Liver (tissue), 8 donors: ENCODE measurements at regions not wholly inside any gene's neighbourhood (a gene's known extent, or its start where the extent isn't known, plus 50 kb on each side); places are given as distances from the start of the nearest gene placed in this dataset.

Source experiments
- DNase-seq: peaks from one replicate; pipeline ENCODE4 v3.0.0-alpha.2; 2017; ENCODE audit warnings: low spot score
- H3K27ac ChIP-seq, 2 donors: one replicate each; pipeline ENCODE4 v1.7.0; 2013; ENCODE audit warnings: inconsistent platforms in 2 of 2, low read length in 2 of 2, control low read depth in 1 of 2, low read depth in 1 of 2, mild to moderate bottlenecking in 1 of 2
- H3K27me3 ChIP-seq, 4 donors: one replicate each; pipeline versions ENCODE4 v1.6.1 to v1.7.0; 2013; ENCODE audit warnings: low read length in 3 of 4, inconsistent platforms in 1 of 4, mild to moderate bottlenecking in 1 of 4, moderate library complexity in 1 of 4; ENCODE audit not compliant: control insufficient read depth in 4 of 4, insufficient read depth in 4 of 4
- H3K36me3 ChIP-seq, 4 donors: one replicate each; pipeline versions ENCODE4 v1.6.1 to v1.7.0; 2013; ENCODE audit warnings: low read length in 3 of 4, mild to moderate bottlenecking in 3 of 4, low read depth in 1 of 4, moderate library complexity in 1 of 4; ENCODE audit not compliant: control insufficient read depth in 4 of 4, insufficient read depth in 3 of 4
- H3K4me1 ChIP-seq, 4 donors: one replicate each; pipeline versions ENCODE4 v1.6.1 to v1.7.0; 2013; ENCODE audit warnings: low read length in 3 of 4, mild to moderate bottlenecking in 3 of 4, moderate library complexity in 1 of 4; ENCODE audit not compliant: control insufficient read depth in 4 of 4, insufficient read depth in 4 of 4
- H3K4me3 ChIP-seq, 3 donors: one replicate each; pipeline versions ENCODE4 v1.6.1 to v1.7.0; 2013; ENCODE audit warnings: low read length in 3 of 3, control low read depth in 1 of 3, low read depth in 1 of 3, mild to moderate bottlenecking in 1 of 3
- H3K9ac ChIP-seq, 2 donors: one replicate each; pipeline ENCODE4 v1.7.0; 2013; ENCODE audit warnings: low read length in 2 of 2, mild to moderate bottlenecking in 2 of 2, moderate library complexity in 2 of 2, control low read depth in 1 of 2, low read depth in 1 of 2
- H3K9me3 ChIP-seq, 4 donors: one replicate each; pipeline versions ENCODE4 v1.6.1 to v1.7.0; 2013; ENCODE audit warnings: low read length in 3 of 4; ENCODE audit not compliant: control insufficient read depth in 4 of 4
- ATF3 ChIP-seq: IDR thresholded peaks from 2 replicates; pipeline ENCODE4 v1.6.1; 2016; ENCODE audit warnings: antibody characterized with exemption
- CTCF ChIP-seq: fragments of 150-350 bp; IDR thresholded peaks from 2 replicates; pipeline ENCODE4 v1.5.1; 2017; ENCODE audit warnings: improper control_type of control experiment, low read depth, low read length; ENCODE audit not compliant: missing input control
- EGR1 ChIP-seq, 2 donors: IDR thresholded peaks; 2 replicates each; pipeline ENCODE4 v1.6.1; 2016 to 2018; ENCODE audit warnings: antibody characterized with exemption in 2 of 2, low read depth in 2 of 2
- FOXA1 ChIP-seq: IDR thresholded peaks from 2 replicates; pipeline ENCODE4 v1.6.1; 2016; ENCODE audit warnings: antibody characterized with exemption
- FOXA2 ChIP-seq: IDR thresholded peaks from 2 replicates; pipeline ENCODE4 v1.6.1; 2016; ENCODE audit warnings: antibody characterized with exemption
- GABPA ChIP-seq, 2 donors: IDR thresholded peaks in 1 of 2; conservative IDR thresholded peaks in 1 of 2; 2 replicates each; pipeline ENCODE4 v1.6.1; 2016; ENCODE audit warnings: antibody characterized with exemption in 2 of 2, mild to moderate bottlenecking in 1 of 2, moderate library complexity in 1 of 2
- HNF4A ChIP-seq, 2 donors: conservative IDR thresholded peaks; 2 replicates each; pipeline ENCODE4 v1.6.1; 2016; ENCODE audit warnings: antibody characterized with exemption in 2 of 2, mild to moderate bottlenecking in 2 of 2
- HNF4G ChIP-seq: IDR thresholded peaks from 2 replicates; pipeline ENCODE4 v1.6.1; 2016; ENCODE audit warnings: antibody characterized with exemption
- JUND ChIP-seq, 2 donors: IDR thresholded peaks; 2 replicates each; pipeline ENCODE4 v1.6.1; 2016; ENCODE audit warnings: antibody characterized with exemption in 2 of 2
- NR2F2 ChIP-seq: IDR thresholded peaks from 2 replicates; pipeline ENCODE4 v1.6.1; 2016; ENCODE audit warnings: antibody characterized with exemption
- RAD21 ChIP-seq, 2 donors: IDR thresholded peaks; 2 replicates each; pipeline ENCODE4 v1.6.1; 2016; ENCODE audit warnings: antibody characterized with exemption in 2 of 2, mild to moderate bottlenecking in 2 of 2
- SP1 ChIP-seq: IDR thresholded peaks from 2 replicates; pipeline ENCODE4 v1.6.1; 2018; ENCODE audit warnings: antibody characterized with exemption, mild to moderate bottlenecking
- YY1 ChIP-seq: IDR thresholded peaks from 2 replicates; pipeline ENCODE4 v1.6.1; 2016; ENCODE audit warnings: antibody characterized with exemption, mild to moderate bottlenecking
- ZBTB33 ChIP-seq: IDR thresholded peaks from 2 replicates; pipeline ENCODE4 v1.6.1; 2016; ENCODE audit warnings: antibody characterized with exemption
- WGBS: extraction: QIAGEN DNeasy Blood & Tissue Kit; methylation state at CpG from one replicate; pipeline ENCODE4 v1.1.7; 2013; 5-methylcytosine and 5-hydroxymethylcytosine counted together
- donor health status: healthy.
- donor health status: healthy.
- donor health status: healthy.
- donor health status: healthy.
- donor health status: healthy.

- 97% methylated on average over 3 of the region's 3 CpGs for WGBS
- TF ChIP-seq FOXA2 (no peak), YY1 (no peak), ZBTB33 (no peak), HNF4A (conservative IDR thresholded peaks at IDR 0.05) (no peak)
- Histone ChIP-seq H3K36me3 (no peaks in the 10 kb centered on the region), H3K4me1 (no peaks in the 10 kb centered on the region), H3K4me3 (no peak overlapping the region), H3K9ac (no peak overlapping the region), H3K9me3 (no peaks in the 10 kb centered on the region), H3K27ac (no peak overlapping the region), H3K27me3 (no peaks in the 10 kb centered on the region)
- DNase-seq = no peak
Measured at GRCh38 chr13:40170982-40171381, 495.5 kb downstream of the FOXO1 start.

GRCh38 chr13:40171566-40171965 is 494.9 kb downstream of the FOXO1 start:
- Histone ChIP-seq H3K9ac (no peak overlapping the region), H3K4me3 (no peak overlapping the region), H3K4me1 (no peaks in the 10 kb centered on the region), H3K27me3 (no peaks in the 10 kb centered on the region), H3K9me3 (peaks cover 0 to 3% (median 0%) of the 10 kb centered on the region in 4 donors), H3K27ac (no peak overlapping the region), H3K36me3 (no peaks in the 10 kb centered on the region)
- WGBS = 98% methylated on average over 2 of the region's 2 CpGs
- TF ChIP-seq FOXA2 (no peak), ZBTB33 (no peak), FOXA1 (no peak), EGR1 (IDR thresholded peaks at IDR 0.05; ENCODE audit: low read depth in 2 of 2) (no peak), NR2F2 (no peak), RAD21 (IDR thresholded peaks at IDR 0.05) (no peak), JUND (IDR thresholded peaks at IDR 0.05) (no peak), HNF4G (no peak), SP1 (no peak), GABPA (IDR thresholded peaks at IDR 0.05 in 1 of 2, conservative IDR thresholded peaks at IDR 0.05 in 1 of 2) (no peak), CTCF (no peak), ATF3 (no peak), YY1 (no peak)
- no peak for DNase-seq
